Astrocyte of the cerebellum (primary cell): ENCODE measurements at regions not wholly inside any gene's neighbourhood (a gene's known extent, or its start where the extent isn't known, plus 50 kb on each side); places are given as distances from the start of the nearest gene placed in this dataset.
"Not testable (repeated sequence)": the region's sequence is repeated elsewhere in the genome, so short reads cannot be mapped to it uniquely, and the experiment has no call there.

ENCODE experiments used
- DNase-seq: peaks from one replicate; pipeline ENCODE4 v3.0.0-alpha.2; 2011; ENCODE audit warnings: low read depth
- H3K4me3 ChIP-seq: 2 replicates; pipeline ENCODE4 v1.5.1; 2011; ENCODE audit warnings: mild to moderate bottlenecking, low read depth, low read length, moderate library complexity
- in situ Hi-C: cut with HindIII; loops from 2 replicates; pipeline ENCODE4 v1.10.0; 2017; ENCODE audit warnings: low sequenced_read_pairs
- TF ChIP-seq, protein P1 (sequence below): IDR thresholded peaks from 2 replicates; pipeline ENCODE4 v1.5.1; 2012; ENCODE audit warnings: low read length, low read depth, moderate library complexity, mild to moderate bottlenecking; ENCODE audit errors: missing control alignments

DNA sequence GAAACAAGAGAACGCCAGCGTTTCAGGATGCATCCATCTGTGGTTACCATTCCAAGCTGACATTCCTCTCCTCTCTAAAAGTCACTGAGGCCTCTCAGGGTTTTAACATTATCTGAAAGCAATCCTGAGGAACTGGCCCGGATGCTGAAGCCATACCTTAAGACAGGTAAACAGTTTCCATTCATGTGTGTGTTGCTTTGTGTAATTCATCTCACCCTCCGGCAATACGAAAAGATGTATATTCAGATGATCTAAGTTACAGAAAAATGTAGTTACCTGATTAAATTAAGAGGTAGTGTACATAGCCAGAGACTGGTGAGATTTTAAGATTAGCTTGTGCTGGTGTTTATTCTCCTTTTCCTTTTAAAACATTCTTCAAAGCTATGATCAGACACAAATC is 68.4 kb upstream of the BACH2 start:
- DNase-seq, result no peak
- in situ Hi-C loops, result loop anchor here (5.0 kb wide), 1 partner anchor 78 kb away; no protein-coding TSS in a partner anchor

DNA sequence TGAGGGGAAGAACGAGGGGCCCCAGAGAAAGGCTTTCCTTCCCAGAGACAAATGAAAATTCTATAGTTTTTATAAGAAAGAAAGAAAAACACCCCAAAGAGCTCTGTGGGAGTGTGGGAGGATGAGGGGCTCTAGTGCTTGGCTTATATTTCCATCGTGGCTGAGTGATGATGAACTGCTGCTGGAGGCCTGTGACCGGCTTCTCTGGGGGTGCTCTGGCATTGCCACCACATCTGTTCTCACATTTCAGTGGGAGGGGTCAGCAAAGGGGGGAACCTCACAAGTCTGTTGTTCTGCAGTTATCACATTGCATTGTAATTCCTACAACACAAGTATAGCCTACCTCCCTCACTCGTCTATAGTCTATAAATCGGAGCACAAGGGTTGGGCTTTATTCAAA is 67.6 kb upstream of the BACH2 start:
- in situ Hi-C loops, result no loop called here
- TF ChIP-seq, protein P1, sequence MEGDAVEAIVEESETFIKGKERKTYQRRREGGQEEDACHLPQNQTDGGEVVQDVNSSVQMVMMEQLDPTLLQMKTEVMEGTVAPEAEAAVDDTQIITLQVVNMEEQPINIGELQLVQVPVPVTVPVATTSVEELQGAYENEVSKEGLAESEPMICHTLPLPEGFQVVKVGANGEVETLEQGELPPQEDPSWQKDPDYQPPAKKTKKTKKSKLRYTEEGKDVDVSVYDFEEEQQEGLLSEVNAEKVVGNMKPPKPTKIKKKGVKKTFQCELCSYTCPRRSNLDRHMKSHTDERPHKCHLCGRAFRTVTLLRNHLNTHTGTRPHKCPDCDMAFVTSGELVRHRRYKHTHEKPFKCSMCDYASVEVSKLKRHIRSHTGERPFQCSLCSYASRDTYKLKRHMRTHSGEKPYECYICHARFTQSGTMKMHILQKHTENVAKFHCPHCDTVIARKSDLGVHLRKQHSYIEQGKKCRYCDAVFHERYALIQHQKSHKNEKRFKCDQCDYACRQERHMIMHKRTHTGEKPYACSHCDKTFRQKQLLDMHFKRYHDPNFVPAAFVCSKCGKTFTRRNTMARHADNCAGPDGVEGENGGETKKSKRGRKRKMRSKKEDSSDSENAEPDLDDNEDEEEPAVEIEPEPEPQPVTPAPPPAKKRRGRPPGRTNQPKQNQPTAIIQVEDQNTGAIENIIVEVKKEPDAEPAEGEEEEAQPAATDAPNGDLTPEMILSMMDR, result no peak
- no peak for DNase-seq
- no peak overlapping the region for H3K4me3 ChIP-seq

More for the DNA sequence above, 68.4 kb upstream of the BACH2 start:
- TF ChIP-seq, protein P1, result no peak
- H3K4me3 ChIP-seq, result no peak overlapping the region

DNA sequence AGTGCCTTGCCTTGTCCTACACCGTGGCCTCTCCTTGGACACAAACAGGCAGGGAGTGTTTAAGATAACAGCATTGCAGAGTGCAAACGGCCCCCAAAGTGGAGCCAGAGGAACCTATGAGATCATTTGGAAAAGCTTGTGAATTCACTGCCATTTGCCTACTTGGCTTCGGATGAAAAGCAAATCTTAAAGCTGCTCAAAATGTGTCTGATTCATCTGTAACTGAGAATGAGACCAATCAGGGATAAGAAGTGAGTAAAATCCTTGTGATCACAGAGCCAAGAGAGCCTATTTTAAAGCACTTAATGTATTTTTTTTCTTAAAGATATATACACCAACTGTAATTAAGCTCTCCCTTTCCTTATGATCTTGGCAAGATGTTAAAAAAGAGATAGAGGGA is 65.7 kb upstream of the BACH2 start:
- in situ Hi-C loops, result no loop called here
- TF ChIP-seq, protein P1, result no peak
- no peak overlapping the region for H3K4me3 ChIP-seq
- DNase-seq, result peak; percentile 60

DNA sequence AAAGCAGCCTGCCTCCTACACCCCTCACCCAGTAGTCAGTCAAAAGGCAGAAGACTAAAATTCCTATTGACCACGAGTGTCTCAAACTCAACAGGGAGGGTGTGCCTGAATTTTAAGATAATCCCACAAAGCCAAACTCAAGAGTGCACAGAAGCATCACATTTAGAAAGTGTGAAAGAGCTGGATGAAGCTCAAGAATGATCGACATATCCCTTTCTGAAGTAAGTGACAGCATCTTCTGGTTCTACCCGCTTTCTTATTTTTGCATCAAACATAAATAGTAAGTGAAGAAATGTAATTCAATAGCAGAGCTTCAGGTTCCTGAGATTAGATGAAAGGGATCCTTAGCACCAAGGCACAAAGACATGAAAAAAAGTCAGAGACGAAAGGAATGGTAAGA is 64.5 kb upstream of the BACH2 start:
- TF ChIP-seq, protein P1, result no peak
- no peak for DNase-seq
- H3K4me3 ChIP-seq, result no peak overlapping the region
- in situ Hi-C loops, result no loop called here

DNA sequence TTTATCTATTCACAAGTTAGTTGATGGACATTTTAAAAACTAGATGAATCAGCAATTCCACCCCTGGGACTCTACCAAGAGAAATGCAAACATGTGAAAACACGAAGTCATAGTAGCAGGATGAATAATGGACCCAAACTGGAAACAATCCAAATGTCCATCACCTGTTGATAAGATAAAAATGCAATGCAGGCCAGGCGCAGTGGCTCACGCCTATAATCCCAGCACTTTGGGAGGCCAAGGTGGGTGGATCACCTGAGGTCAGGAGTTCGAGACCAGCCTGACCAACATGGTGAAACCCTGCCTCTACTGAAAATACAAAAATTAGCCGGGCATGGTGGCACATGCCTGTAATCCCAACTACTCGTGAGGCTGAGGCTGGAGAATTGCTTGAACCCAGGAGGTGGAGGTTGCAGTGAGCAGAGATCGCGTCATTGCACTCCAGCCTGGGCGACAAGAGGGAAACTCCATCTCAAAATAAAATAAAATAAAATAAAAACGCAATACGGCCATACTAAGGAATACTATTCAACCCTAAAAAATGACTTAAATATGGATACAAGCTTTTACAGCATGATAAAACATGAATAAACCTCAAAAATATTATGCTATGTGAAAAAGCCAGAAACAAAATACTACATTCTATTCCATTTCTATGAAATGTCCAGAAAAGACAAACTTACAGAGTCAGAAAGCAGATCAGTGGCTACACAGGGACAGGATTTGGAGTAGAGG is 61.6 kb upstream of the BACH2 start:
- in situ Hi-C loops, H3K4me3 ChIP-seq, DNase-seq: not testable (repeated sequence)

DNA sequence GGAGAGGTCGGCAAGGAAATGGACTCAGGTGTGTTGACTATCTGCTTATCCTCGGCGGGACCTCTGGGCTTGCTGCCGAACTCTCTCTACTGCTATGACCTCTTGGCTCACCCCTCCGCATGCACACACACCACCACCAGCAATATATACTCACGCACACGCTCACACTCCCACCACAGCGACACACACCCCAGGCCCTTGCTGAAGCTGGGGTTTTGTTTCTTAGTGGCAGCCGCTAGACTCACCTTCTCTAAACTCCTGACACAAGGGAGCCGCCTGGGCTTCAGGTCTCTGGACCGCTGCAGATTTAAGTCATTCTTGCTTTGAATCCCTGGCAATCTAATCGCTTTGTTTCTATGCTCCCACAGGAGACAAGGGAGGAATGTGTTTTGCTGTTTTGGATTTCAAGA is 59.4 kb upstream of the BACH2 start:
- H3K4me3 ChIP-seq, result no peak overlapping the region
- DNase-seq, result no peak
- TF ChIP-seq, protein P1, result no peak
- in situ Hi-C loops, result no loop called here

DNA sequence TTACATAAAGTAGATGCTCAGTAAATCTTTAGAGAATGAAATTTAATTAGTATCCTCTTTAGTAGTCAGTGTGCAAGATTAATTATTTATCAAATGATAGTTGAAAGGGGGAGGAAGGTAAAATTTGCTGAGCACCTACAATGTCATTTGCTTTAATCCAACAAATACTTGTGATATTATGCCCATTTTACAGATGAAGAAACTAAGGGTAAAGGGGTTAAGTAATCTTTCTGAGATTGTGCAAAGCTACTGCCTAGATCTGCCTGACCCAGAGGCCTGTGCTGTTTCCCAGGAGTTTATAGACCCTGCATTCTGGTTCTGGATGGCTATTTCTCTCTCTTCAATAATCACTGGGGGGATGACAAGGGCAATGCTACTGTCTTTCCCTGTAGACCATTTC is 58.3 kb upstream of the BACH2 start:
- in situ Hi-C loops, result no loop called here
- H3K4me3 ChIP-seq, result no peak overlapping the region
- no peak for DNase-seq
- TF ChIP-seq, protein P1, result no peak
